ENCODE measurements at regions not wholly inside any gene's neighbourhood (a gene's known extent, or its start where the extent isn't known, plus 50 kb on each side); places are given as distances from the start of the nearest gene placed in this dataset.

DNA sequence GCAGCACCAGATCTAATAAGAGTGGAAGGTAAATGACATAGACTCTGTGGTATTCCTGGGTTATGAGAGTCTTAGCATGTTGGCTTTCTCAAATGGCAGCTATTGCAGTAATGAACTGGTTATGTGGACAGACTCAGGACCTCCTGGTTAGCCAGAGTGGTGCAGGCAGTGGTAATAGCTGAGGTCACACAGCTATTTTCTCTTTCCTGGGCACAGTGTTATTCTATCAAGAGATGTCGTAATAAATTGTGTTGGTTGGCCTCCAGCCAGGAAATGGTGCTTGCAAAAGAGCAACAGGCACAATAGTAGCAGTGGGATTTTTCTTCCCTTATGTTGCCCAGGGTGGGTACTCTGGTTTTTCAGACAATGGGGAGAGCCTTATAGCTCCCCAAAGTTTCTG, 279.2 kb upstream of the FGF16 start:
- TF ChIP-seq, protein P1, sequence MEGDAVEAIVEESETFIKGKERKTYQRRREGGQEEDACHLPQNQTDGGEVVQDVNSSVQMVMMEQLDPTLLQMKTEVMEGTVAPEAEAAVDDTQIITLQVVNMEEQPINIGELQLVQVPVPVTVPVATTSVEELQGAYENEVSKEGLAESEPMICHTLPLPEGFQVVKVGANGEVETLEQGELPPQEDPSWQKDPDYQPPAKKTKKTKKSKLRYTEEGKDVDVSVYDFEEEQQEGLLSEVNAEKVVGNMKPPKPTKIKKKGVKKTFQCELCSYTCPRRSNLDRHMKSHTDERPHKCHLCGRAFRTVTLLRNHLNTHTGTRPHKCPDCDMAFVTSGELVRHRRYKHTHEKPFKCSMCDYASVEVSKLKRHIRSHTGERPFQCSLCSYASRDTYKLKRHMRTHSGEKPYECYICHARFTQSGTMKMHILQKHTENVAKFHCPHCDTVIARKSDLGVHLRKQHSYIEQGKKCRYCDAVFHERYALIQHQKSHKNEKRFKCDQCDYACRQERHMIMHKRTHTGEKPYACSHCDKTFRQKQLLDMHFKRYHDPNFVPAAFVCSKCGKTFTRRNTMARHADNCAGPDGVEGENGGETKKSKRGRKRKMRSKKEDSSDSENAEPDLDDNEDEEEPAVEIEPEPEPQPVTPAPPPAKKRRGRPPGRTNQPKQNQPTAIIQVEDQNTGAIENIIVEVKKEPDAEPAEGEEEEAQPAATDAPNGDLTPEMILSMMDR (IDR thresholded peaks at IDR 0.05): no peak
- TF ChIP-seq EZH2 (IDR thresholded peaks at IDR 0.05) (no peak), EZH2phosphoT487 (IDR thresholded peaks at IDR 0.05) (no peak)
